ENCODE measurements at regions not wholly inside any gene's neighbourhood (a gene's known extent, or its start where the extent isn't known, plus 50 kb on each side); places are given as distances from the start of the nearest gene placed in this dataset.

DNA sequence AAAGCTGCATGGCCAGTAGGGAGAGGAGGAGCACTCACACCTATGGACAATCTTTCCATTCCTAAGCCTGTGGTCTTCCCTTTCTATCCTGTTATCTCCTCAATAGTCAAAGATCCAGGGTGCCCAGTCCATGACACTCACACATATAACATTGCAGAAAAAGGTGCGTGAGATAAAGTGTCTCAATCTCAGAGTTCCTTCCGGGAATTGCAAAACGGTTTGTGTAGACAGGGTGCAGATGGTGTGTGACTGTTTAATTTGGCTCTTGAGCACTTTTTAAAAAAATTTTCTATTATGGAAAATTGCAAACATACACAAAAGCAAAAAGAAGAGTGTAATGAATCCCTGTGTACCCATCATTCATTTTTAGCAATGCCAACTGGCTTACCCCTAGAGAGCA is 1493.6 kb downstream of the AACS start:
- no peak overlapping the region for H3K4me3 ChIP-seq (ENCODE audit: low read depth, low read length)
- TF ChIP-seq, protein P1, sequence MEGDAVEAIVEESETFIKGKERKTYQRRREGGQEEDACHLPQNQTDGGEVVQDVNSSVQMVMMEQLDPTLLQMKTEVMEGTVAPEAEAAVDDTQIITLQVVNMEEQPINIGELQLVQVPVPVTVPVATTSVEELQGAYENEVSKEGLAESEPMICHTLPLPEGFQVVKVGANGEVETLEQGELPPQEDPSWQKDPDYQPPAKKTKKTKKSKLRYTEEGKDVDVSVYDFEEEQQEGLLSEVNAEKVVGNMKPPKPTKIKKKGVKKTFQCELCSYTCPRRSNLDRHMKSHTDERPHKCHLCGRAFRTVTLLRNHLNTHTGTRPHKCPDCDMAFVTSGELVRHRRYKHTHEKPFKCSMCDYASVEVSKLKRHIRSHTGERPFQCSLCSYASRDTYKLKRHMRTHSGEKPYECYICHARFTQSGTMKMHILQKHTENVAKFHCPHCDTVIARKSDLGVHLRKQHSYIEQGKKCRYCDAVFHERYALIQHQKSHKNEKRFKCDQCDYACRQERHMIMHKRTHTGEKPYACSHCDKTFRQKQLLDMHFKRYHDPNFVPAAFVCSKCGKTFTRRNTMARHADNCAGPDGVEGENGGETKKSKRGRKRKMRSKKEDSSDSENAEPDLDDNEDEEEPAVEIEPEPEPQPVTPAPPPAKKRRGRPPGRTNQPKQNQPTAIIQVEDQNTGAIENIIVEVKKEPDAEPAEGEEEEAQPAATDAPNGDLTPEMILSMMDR (IDR thresholded peaks at IDR 0.05; ENCODE audit: insufficient read depth, low read length), result no peak
- peak; percentile 18 for DNase-seq (ENCODE audit: low read depth)

GRCh38 chr12:126567016-126567415 is 1501.8 kb downstream of the AACS start:
- TF ChIP-seq, protein P1 (IDR thresholded peaks at IDR 0.05; ENCODE audit: insufficient read depth, low read length), result no peak

DNA sequence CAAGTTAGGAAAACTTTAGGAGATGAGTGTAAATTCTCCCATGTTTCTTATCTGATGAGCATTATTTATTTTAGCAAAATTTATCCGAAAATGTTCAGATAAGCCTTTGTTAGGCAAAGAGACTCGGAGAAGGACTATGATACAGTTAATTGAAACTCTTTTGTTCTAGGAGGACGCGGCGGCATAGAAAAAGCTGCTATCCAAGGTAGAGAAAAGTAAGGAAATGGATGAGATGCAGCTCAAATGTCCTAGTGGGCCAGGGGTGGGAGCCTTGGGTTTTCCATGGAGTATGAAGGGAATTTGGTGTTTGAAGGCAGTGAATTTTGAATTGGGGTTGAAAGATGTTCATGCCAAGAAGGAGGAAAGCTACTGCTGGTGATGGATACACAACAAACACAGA is 1504.5 kb downstream of the AACS start:
- no peak overlapping the region for H3K4me3 ChIP-seq (ENCODE audit: low read depth, low read length)
- DNase-seq (ENCODE audit: low read depth), result no peak
- TF ChIP-seq, protein P1 (IDR thresholded peaks at IDR 0.05; ENCODE audit: insufficient read depth, low read length), result no peak

More at GRCh38 chr12:126567016-126567415, 1501.8 kb downstream of the AACS start:
- no peak for DNase-seq (ENCODE audit: low read depth)
- H3K4me3 ChIP-seq (ENCODE audit: low read depth, low read length), result no peak overlapping the region

GRCh38 chr12:126570566-126570965 is 1505.3 kb downstream of the AACS start:
- no peak overlapping the region for H3K4me3 ChIP-seq (ENCODE audit: low read depth, low read length)
- TF ChIP-seq, protein P1 (IDR thresholded peaks at IDR 0.05; ENCODE audit: insufficient read depth, low read length), result no peak
- peak; percentile 24 for DNase-seq (ENCODE audit: low read depth)

- H3K4me3 ChIP-seq (ENCODE audit: low read depth, low read length), result no peak overlapping the region
- TF ChIP-seq, protein P1 (IDR thresholded peaks at IDR 0.05; ENCODE audit: insufficient read depth, low read length), result no peak
- no peak for DNase-seq (ENCODE audit: low read depth)
These were observed 1506.9 kb downstream of the AACS start for GRCh38 chr12:126572170-126572569.

DNA sequence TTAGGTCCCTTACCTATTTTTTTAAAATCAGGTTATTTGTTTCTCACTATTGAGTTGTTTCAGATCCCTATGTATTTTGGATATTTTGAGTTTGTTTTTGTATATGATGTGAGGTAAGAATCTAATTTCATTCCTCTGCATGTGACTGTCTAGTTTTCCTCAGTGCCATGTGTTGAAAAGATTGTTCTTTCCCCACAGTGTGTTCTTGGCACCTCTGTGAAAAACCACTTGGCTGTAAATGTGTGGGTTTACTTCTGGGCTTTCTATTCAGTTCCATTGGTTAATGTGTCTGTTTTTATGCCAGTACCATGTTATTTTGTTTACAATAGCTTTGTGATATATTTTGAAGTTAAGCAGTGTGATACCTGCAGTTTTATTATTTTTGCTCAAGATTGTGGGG is 1516.4 kb downstream of the AACS start:
- no peak overlapping the region for H3K4me3 ChIP-seq (ENCODE audit: low read depth, low read length)
- DNase-seq (ENCODE audit: low read depth), result no peak
- TF ChIP-seq, protein P1 (IDR thresholded peaks at IDR 0.05; ENCODE audit: insufficient read depth, low read length), result no peak

GRCh38 chr12:126582231-126582630 is 1517.0 kb downstream of the AACS start:
- no peak overlapping the region for H3K4me3 ChIP-seq (ENCODE audit: low read depth, low read length)
- TF ChIP-seq, protein P1 (IDR thresholded peaks at IDR 0.05; ENCODE audit: insufficient read depth, low read length), result no peak
- DNase-seq (ENCODE audit: low read depth), result peak; percentile 32

Measured in fibroblast of the aortic adventitia (primary cell).